Glutamatergic neuron (in vitro differentiated cells): ENCODE measurements at regions not wholly inside any gene's neighbourhood (a gene's known extent, or its start where the extent isn't known, plus 50 kb on each side); places are given as distances from the start of the nearest gene placed in this dataset.
A peak's percentile ranks its signal among the peaks of the same experiment; 100 is the strongest.

Source experiments
- DNase-seq: peaks from one replicate; pipeline ENCODE4 v3.0.0; 2022
- H3K27ac Mint-ChIP-seq: one replicate; pipeline ENCODE4 v1.8.0; 2020; ENCODE audit warnings: mild to moderate bottlenecking, mixed read lengths, inconsistent platforms; ENCODE audit not compliant: unreplicated experiment
- H3K27me3 Mint-ChIP-seq: one replicate; pipeline ENCODE4 v1.8.0; 2020; ENCODE audit warnings: mild to moderate bottlenecking, moderate library complexity, mixed read lengths, inconsistent platforms; ENCODE audit not compliant: unreplicated experiment
- H3K36me3 Mint-ChIP-seq: one replicate; pipeline ENCODE4 v1.8.0; 2020; ENCODE audit warnings: mild to moderate bottlenecking, mixed read lengths, inconsistent platforms; ENCODE audit not compliant: unreplicated experiment
- H3K4me1 Mint-ChIP-seq: one replicate; pipeline ENCODE4 v1.8.0; 2020; ENCODE audit warnings: mild to moderate bottlenecking, low read depth, mixed read lengths, inconsistent platforms; ENCODE audit not compliant: unreplicated experiment
- H3K4me3 Mint-ChIP-seq: one replicate; pipeline ENCODE4 v1.8.0; 2020; ENCODE audit warnings: mild to moderate bottlenecking, mixed read lengths, inconsistent platforms; ENCODE audit not compliant: unreplicated experiment
- H3K9me3 Mint-ChIP-seq: one replicate; pipeline ENCODE4 v1.8.0; 2020; ENCODE audit warnings: mild to moderate bottlenecking, moderate library complexity, mixed read lengths, inconsistent platforms; ENCODE audit not compliant: unreplicated experiment
- TF ChIP-seq, protein P1 (sequence below): fragments of 200-600 bp; sonication (generic); IDR thresholded peaks from one replicate; pipeline ENCODE4 v1.5.0; 2021; ENCODE audit not compliant: partially characterized antibody, unreplicated experiment

DNA sequence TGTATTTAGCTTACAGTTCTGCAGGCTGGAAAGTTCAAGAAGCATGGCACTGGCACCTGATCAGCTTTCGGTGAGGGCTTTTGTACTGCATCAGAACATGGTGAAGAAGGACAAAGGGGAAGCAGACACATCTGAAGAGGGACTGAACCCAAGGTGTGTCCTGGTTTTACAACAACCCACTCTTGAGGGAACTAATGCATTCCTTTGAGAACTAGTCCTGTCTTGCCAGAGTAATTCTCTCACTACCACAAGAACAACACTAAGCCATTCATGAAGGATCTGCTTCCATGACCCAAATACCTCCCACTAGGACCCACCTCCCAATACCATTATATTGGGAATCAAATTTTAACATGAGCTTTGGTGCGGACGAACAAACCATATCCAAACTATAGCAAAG lies 93.6 kb downstream of the RFC3 start:
- Mint-ChIP-seq H3K9me3 (peaks cover 8% of the 10 kb centered on the region), H3K27ac (no peak overlapping the region), H3K27me3 (no peaks in the 10 kb centered on the region), H3K4me1 (peaks cover 18% of the 10 kb centered on the region), H3K4me3 (no peak overlapping the region), H3K36me3 (no peaks in the 10 kb centered on the region)
- TF ChIP-seq, protein P1, sequence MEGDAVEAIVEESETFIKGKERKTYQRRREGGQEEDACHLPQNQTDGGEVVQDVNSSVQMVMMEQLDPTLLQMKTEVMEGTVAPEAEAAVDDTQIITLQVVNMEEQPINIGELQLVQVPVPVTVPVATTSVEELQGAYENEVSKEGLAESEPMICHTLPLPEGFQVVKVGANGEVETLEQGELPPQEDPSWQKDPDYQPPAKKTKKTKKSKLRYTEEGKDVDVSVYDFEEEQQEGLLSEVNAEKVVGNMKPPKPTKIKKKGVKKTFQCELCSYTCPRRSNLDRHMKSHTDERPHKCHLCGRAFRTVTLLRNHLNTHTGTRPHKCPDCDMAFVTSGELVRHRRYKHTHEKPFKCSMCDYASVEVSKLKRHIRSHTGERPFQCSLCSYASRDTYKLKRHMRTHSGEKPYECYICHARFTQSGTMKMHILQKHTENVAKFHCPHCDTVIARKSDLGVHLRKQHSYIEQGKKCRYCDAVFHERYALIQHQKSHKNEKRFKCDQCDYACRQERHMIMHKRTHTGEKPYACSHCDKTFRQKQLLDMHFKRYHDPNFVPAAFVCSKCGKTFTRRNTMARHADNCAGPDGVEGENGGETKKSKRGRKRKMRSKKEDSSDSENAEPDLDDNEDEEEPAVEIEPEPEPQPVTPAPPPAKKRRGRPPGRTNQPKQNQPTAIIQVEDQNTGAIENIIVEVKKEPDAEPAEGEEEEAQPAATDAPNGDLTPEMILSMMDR = no peak
- no peak for DNase-seq

DNA sequence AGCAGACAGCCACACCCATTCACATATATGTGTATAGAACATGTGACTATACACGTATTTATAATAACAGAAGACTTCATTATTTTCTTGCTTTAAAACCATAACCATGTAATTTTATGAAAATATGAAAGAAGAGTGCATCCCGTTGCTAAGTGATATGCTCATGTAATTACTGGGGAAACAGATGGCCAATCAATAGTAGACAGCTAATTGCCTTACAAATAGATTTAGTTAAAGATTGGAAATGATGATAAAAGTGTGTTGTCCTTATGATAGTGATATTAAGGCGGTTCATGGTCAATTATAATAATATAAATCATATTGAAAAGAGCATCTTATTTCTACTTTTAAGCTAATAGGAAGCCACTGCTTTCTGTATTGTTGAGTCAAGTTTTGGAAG lies 95.9 kb downstream of the RFC3 start:
- peak overlapping the region; percentile 93 for H3K27ac Mint-ChIP-seq
- no peak for DNase-seq
- peaks cover 8% of the 10 kb centered on the region for H3K9me3 Mint-ChIP-seq
- peaks cover 18% of the 10 kb centered on the region for H3K4me1 Mint-ChIP-seq
- TF ChIP-seq, protein P1 = no peak
- H3K36me3 Mint-ChIP-seq = no peaks in the 10 kb centered on the region
- H3K27me3 Mint-ChIP-seq = no peaks in the 10 kb centered on the region
- H3K4me3 Mint-ChIP-seq = no peak overlapping the region

DNA sequence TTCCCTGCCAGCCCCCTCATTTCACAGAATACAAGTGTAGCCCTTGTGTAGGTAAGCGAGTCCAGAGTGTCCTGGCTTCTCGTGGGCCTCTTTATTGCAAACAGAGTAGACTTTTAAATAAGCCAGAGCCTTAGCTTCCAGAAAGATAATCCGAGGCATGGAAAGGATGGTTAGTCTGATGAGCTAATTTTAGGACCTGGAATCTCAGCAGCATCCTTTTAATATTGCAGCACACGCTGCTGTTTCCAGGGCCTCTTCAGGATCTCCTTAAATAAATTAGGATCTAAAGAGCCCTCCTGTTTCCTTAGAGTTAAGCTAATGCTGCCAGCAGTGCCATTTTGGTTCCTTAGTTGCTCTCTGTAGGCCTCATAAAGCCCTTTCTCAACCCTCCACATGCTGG lies 99.2 kb downstream of the RFC3 start:
- Mint-ChIP-seq H3K9me3 (peaks cover 2% of the 10 kb centered on the region), H3K4me1 (peaks cover 18% of the 10 kb centered on the region), H3K27ac (no peak overlapping the region), H3K27me3 (no peaks in the 10 kb centered on the region), H3K4me3 (no peak overlapping the region), H3K36me3 (no peaks in the 10 kb centered on the region)
- no peak for DNase-seq
- TF ChIP-seq, protein P1 = no peak

DNA sequence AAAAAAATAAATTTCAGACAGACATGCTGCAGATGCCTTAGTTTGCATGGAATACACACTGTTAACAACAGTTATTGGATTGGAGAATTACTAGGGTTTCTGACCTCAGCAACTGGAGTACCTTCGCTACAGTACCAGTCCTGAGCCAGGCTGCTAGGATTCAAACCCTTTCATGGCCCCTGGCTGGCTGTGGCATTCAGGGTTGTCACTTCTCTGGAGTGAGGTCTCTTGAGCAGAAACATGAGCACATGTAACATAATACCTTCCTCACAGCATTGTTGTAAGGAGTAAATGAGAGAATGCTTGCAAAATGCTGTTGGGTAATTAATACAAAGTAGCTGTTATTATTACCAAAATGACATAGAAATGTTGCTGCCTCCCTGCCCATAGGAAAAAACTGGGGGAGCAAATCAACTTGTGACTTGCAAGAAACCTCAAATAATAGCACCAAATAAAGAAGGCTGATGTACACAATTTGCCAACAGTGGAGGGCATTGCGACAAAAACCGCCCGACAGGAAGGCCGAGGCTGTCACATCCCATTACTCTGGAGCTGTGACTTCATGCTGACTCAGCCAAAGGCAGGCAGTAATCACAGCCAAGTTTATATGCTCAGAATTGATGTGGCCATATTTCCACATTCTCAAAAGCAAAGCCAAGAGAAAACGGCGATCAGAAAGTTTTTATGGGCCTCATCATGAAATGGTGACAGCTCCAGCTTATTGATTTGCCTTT lies 100.4 kb downstream of the RFC3 start:
- H3K9me3 Mint-ChIP-seq = no peaks in the 10 kb centered on the region
- H3K27ac Mint-ChIP-seq = no peak overlapping the region
- no peaks in the 10 kb centered on the region for H3K27me3 Mint-ChIP-seq
- H3K36me3 Mint-ChIP-seq = no peaks in the 10 kb centered on the region
- TF ChIP-seq, protein P1 = no peak
- DNase-seq = no peak
- peaks cover 9% of the 10 kb centered on the region for H3K4me1 Mint-ChIP-seq
- no peak overlapping the region for H3K4me3 Mint-ChIP-seq

DNA sequence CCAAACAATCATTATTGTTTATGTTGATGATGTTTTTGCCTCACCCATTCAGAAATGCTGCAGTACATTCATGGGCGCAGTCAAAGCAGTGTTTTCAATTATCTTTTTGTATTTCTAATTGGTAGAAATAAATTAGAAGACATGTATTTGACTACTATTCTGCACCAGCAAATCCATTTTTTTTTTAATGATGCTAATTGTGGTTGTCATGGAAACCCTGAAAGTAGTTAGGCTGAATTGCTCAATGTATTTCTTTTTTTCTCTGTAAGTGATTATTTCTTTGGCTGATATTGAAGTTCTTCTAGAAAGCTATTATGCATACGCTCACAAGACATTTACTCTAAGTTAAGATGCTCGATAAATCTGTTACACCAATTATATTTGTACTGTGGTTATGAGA lies 101.2 kb downstream of the RFC3 start:
- H3K4me1 Mint-ChIP-seq = peaks cover 3% of the 10 kb centered on the region
- H3K36me3 Mint-ChIP-seq = no peaks in the 10 kb centered on the region
- DNase-seq = no peak
- TF ChIP-seq, protein P1 = no peak
- no peak overlapping the region for H3K27ac Mint-ChIP-seq
- H3K9me3 Mint-ChIP-seq = no peaks in the 10 kb centered on the region
- no peak overlapping the region for H3K4me3 Mint-ChIP-seq
- no peaks in the 10 kb centered on the region for H3K27me3 Mint-ChIP-seq
